ENCODE measurements at regions not wholly inside any gene's neighbourhood (a gene's known extent, or its start where the extent isn't known, plus 50 kb on each side); places are given as distances from the start of the nearest gene placed in this dataset.

DNA sequence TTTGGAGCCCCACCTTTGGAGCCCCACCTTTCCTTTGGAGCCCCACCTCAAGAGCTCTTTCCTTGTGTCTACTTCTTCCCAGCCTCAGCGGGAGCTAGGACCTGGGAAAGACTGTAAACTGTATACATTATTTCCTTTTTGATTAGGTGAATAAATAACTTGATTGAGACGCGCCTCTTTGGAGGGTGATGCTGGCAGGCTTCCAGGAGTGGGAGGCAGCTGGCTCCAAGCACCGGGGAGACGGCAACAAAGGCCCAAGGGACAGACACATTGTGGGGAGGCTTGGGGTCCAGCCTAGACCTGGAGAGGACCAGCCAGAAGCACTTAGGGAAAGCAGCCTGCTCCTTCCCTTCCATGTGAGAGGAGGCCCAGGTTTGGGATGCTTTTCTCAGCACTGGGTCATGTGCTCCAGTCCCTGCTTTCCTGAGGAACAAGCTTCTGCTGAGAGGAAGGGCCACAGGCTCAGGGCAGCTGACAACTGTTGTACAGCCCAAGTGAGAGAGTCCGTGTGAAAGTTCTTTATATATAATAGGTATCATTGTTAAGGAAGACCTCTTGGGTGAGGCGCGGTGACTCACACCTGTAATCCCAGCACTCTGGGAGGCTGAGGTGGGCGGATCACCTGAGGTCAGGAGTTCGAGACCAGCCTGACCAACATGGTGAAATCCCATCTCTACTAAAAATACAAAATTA, 297.2 kb upstream of the SLC14A2 start:
- intact Hi-C loops (cut with micrococcal nuclease; ENCODE audit: unreplicated experiment): no loop called here
- Histone ChIP-seq H3K36me3 (ENCODE audit: insufficient read depth, low read length) (no peaks in the 10 kb centered on the region), H3K4me1 (ENCODE audit: insufficient read depth, low read length, poor library complexity, severe bottlenecking) (no peaks in the 10 kb centered on the region), H3K4me2 (ENCODE audit: low read length) (no peak overlapping the region), H3K9me3 (ENCODE audit: low read length) (no peaks in the 10 kb centered on the region), H3K27ac (ENCODE audit: low read depth, low read length, poor library complexity, severe bottlenecking) (no peak overlapping the region), H3K9me2 (ENCODE audit: insufficient read depth, low read length) (no peaks in the 10 kb centered on the region), H4K20me1 (ENCODE audit: insufficient read depth, low read length) (no peaks in the 10 kb centered on the region), H3K4me3 (ENCODE audit: low read depth, low read length, poor library complexity, severe bottlenecking) (no peak overlapping the region), H3K79me2 (ENCODE audit: insufficient read depth, low read depth, low read length) (no peaks in the 10 kb centered on the region), H2AFZ (ENCODE audit: low read length) (no peak overlapping the region)
- ChIA-PET POLR2A (no interaction called here), CTCF (ENCODE audit: unreplicated experiment) (no interaction called here)
- no TSS peak for BruUV-seq (replicated peaks)
- TF ChIP-seq, protein P1, sequence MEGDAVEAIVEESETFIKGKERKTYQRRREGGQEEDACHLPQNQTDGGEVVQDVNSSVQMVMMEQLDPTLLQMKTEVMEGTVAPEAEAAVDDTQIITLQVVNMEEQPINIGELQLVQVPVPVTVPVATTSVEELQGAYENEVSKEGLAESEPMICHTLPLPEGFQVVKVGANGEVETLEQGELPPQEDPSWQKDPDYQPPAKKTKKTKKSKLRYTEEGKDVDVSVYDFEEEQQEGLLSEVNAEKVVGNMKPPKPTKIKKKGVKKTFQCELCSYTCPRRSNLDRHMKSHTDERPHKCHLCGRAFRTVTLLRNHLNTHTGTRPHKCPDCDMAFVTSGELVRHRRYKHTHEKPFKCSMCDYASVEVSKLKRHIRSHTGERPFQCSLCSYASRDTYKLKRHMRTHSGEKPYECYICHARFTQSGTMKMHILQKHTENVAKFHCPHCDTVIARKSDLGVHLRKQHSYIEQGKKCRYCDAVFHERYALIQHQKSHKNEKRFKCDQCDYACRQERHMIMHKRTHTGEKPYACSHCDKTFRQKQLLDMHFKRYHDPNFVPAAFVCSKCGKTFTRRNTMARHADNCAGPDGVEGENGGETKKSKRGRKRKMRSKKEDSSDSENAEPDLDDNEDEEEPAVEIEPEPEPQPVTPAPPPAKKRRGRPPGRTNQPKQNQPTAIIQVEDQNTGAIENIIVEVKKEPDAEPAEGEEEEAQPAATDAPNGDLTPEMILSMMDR (conservative IDR thresholded peaks at IDR 0.05; ENCODE audit: low read length): no peak
- TF ChIP-seq EZH2phosphoT487 (IDR thresholded peaks at IDR 0.05; ENCODE audit: borderline replicate concordance, low read depth, low read length): no peak
- no peak for DNase-seq (ENCODE audit: low spot score)

DNA sequence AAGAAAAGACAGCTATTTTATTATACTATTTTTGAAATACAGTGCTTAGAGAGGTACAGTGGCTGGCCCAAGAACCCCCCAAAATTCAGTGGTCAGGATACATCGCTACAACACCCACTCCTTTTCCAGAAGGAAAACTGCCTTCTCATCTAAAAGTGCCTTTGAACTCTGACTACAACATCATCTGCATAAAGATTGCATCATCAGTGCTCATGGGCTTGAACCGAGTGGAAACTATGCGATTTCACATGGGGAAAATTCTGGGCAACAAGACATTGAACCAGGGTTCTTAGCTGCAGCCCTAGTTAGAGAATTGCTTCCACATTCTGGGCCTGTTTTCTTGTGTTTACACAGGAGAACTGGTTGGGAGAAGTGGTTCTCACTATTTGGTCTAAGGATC, 294.6 kb upstream of the SLC14A2 start:
- BruUV-seq (replicated peaks): no TSS peak
- Histone ChIP-seq H3K4me2 (ENCODE audit: low read length) (no peak overlapping the region), H3K9me2 (ENCODE audit: insufficient read depth, low read length) (no peaks in the 10 kb centered on the region), H3K36me3 (ENCODE audit: insufficient read depth, low read length) (no peaks in the 10 kb centered on the region), H3K79me2 (ENCODE audit: insufficient read depth, low read depth, low read length) (no peaks in the 10 kb centered on the region), H3K27ac (ENCODE audit: low read depth, low read length, poor library complexity, severe bottlenecking) (no peak overlapping the region), H4K20me1 (ENCODE audit: insufficient read depth, low read length) (no peaks in the 10 kb centered on the region), H2AFZ (ENCODE audit: low read length) (no peak overlapping the region), H3K9me3 (ENCODE audit: low read length) (no peaks in the 10 kb centered on the region), H3K4me1 (ENCODE audit: insufficient read depth, low read length, poor library complexity, severe bottlenecking) (no peaks in the 10 kb centered on the region), H3K4me3 (ENCODE audit: low read depth, low read length, poor library complexity, severe bottlenecking) (no peak overlapping the region)
- intact Hi-C loops (cut with micrococcal nuclease; ENCODE audit: unreplicated experiment): no loop called here
- CTCF ChIA-PET (ENCODE audit: unreplicated experiment): no interaction called here
- no peak for TF ChIP-seq EZH2phosphoT487 (IDR thresholded peaks at IDR 0.05; ENCODE audit: borderline replicate concordance, low read depth, low read length)
- TF ChIP-seq, protein P1 (conservative IDR thresholded peaks at IDR 0.05; ENCODE audit: low read length): no peak
- POLR2A ChIA-PET: no interaction called here
- DNase-seq (ENCODE audit: low spot score): no peak

DNA sequence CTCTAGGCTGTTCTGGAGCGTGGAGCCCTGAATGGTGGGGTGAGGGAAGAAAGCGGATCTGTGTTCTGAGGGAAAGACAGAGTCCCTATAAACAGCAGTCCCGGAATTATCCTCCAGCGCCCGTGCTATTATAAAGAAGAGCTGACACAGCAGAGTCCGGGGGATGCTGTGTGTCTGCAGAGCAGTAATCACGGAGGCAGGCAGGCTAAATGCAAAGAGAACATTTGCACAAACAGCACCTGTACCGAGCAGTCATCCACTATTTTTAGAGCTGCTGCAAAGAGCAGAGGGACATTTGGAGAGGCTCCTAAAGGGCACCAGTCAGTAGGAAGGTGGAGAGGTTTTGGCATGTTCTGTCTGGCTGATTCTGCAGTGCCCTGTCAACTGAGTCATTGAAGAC, 293.8 kb upstream of the SLC14A2 start:
- BruUV-seq (replicated peaks): no TSS peak
- TF ChIP-seq EZH2phosphoT487 (IDR thresholded peaks at IDR 0.05; ENCODE audit: borderline replicate concordance, low read depth, low read length): no peak
- TF ChIP-seq, protein P1 (conservative IDR thresholded peaks at IDR 0.05; ENCODE audit: low read length): no peak
- Histone ChIP-seq H2AFZ (ENCODE audit: low read length) (no peak overlapping the region), H3K79me2 (ENCODE audit: insufficient read depth, low read depth, low read length) (no peaks in the 10 kb centered on the region), H3K4me1 (ENCODE audit: insufficient read depth, low read length, poor library complexity, severe bottlenecking) (no peaks in the 10 kb centered on the region), H3K4me3 (ENCODE audit: low read depth, low read length, poor library complexity, severe bottlenecking) (no peak overlapping the region), H4K20me1 (ENCODE audit: insufficient read depth, low read length) (no peaks in the 10 kb centered on the region), H3K9me3 (ENCODE audit: low read length) (no peaks in the 10 kb centered on the region), H3K4me2 (ENCODE audit: low read length) (no peak overlapping the region), H3K9me2 (ENCODE audit: insufficient read depth, low read length) (no peaks in the 10 kb centered on the region), H3K27ac (ENCODE audit: low read depth, low read length, poor library complexity, severe bottlenecking) (no peak overlapping the region), H3K36me3 (ENCODE audit: insufficient read depth, low read length) (no peaks in the 10 kb centered on the region)
- ChIA-PET CTCF (ENCODE audit: unreplicated experiment) (no interaction called here), POLR2A (no interaction called here)
- intact Hi-C loops (cut with micrococcal nuclease; ENCODE audit: unreplicated experiment): no loop called here
- no peak for DNase-seq (ENCODE audit: low spot score)
